ENCODE measurements at regions not wholly inside any gene's neighbourhood (a gene's known extent, or its start where the extent isn't known, plus 50 kb on each side); places are given as distances from the start of the nearest gene placed in this dataset.

GRCh38 chr11:109553284-109553683, 131.3 kb downstream of the C11orf87 start:
- Histone ChIP-seq H3K4me1 (no peaks in the 10 kb centered on the region), H3K27me3 (no peaks in the 10 kb centered on the region), H3K36me3 (no peaks in the 10 kb centered on the region), H3K4me3 (no peak overlapping the region), H3K9me3 (no peaks in the 10 kb centered on the region), H3K9ac (ENCODE audit: low read depth in 2 of 2, low read length in 2 of 2) (no peak overlapping the region), H3K27ac (no peak overlapping the region)
- DNase-seq, result no peak
- no peak for TF ChIP-seq CTCF (IDR thresholded peaks at IDR 0.05)
- intact Hi-C loops (cut with DNase I), result no loop called here

DNA sequence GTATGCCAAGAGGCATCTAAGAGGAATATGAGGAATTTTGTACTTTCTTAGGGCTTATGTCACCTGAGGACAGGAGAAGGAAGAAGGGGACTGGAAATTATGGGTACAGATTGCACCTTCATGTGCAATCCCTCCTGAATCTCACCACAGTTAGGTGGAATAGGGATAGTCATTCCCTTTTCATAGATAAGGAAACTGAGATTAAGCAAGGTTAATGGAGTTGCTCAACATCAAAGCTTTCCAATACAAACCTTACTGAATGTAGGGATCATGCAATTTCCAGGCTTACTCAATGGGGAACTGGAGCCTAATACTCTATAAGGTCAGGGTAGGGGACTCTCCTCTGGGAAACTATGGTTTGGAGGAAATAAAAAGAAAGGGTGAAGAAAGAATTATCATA, 133.0 kb downstream of the C11orf87 start:
- Histone ChIP-seq H3K4me3 (no peak overlapping the region), H3K27ac (no peak overlapping the region), H3K36me3 (no peaks in the 10 kb centered on the region), H3K9ac (ENCODE audit: low read depth in 2 of 2, low read length in 2 of 2) (no peak overlapping the region), H3K4me1 (no peaks in the 10 kb centered on the region), H3K27me3 (no peaks in the 10 kb centered on the region), H3K9me3 (no peaks in the 10 kb centered on the region)
- DNase-seq, result no peak
- intact Hi-C loops (cut with DNase I), result no loop called here
- no peak for TF ChIP-seq CTCF (IDR thresholded peaks at IDR 0.05)

DNA sequence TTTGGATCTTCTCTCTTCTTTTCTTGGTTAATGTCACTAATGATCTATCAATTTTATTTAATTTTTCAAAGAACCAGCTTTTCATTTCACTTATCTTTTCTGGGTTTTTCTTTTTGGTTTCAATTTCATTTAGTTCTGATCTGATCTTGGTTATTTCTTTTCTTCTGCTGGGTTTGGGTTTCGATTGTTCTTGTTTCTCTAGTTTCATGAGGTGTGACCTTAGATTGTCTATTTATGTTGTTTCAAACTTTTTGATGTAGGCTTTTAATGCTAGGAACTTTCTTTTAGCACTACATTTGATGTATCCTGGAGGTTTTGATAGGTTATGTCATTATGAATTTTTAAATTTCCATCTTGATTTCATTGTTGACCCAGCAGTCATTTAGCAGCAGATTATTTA, 142.3 kb downstream of the C11orf87 start:
- H3K27ac ChIP-seq, result no peak overlapping the region
- no peaks in the 10 kb centered on the region for H3K36me3 ChIP-seq
- intact Hi-C loops (cut with DNase I), result no loop called here
- no peaks in the 10 kb centered on the region for H3K9me3 ChIP-seq
- H3K4me3 ChIP-seq, result no peak overlapping the region
- no peak for DNase-seq
- H3K27me3 ChIP-seq, result no peaks in the 10 kb centered on the region
- no peak for TF ChIP-seq CTCF (IDR thresholded peaks at IDR 0.05)
- no peaks in the 10 kb centered on the region for H3K4me1 ChIP-seq
- H3K9ac ChIP-seq (ENCODE audit: low read depth in 2 of 2, low read length in 2 of 2), result no peak overlapping the region

GRCh38 chr11:109582470-109582869, 160.5 kb downstream of the C11orf87 start:
- no peak for DNase-seq
- Histone ChIP-seq H3K27ac (no peak overlapping the region), H3K9ac (ENCODE audit: low read depth in 2 of 2, low read length in 2 of 2) (no peak overlapping the region), H3K4me3 (no peak overlapping the region), H3K36me3 (no peaks in the 10 kb centered on the region), H3K27me3 (no peaks in the 10 kb centered on the region), H3K4me1 (no peaks in the 10 kb centered on the region), H3K9me3 (no peaks in the 10 kb centered on the region)
- TF ChIP-seq CTCF (IDR thresholded peaks at IDR 0.05), result no peak
- intact Hi-C loops (cut with DNase I), result no loop called here

- H3K9me3 ChIP-seq, result no peaks in the 10 kb centered on the region
- no peak for TF ChIP-seq CTCF (IDR thresholded peaks at IDR 0.05)
- H3K4me1 ChIP-seq, result no peaks in the 10 kb centered on the region
- H3K27ac ChIP-seq, result no peak overlapping the region
- intact Hi-C loops (cut with DNase I), result no loop called here
- H3K9ac ChIP-seq (ENCODE audit: low read depth in 2 of 2, low read length in 2 of 2), result no peak overlapping the region
- no peaks in the 10 kb centered on the region for H3K27me3 ChIP-seq
- no peak for DNase-seq
- no peak overlapping the region for H3K4me3 ChIP-seq
- no peaks in the 10 kb centered on the region for H3K36me3 ChIP-seq
Measured at GRCh38 chr11:109584001-109584972, 162.3 kb downstream of the C11orf87 start.
